ENCODE measurements at regions not wholly inside any gene's neighbourhood (a gene's known extent, or its start where the extent isn't known, plus 50 kb on each side); places are given as distances from the start of the nearest gene placed in this dataset.

DNA sequence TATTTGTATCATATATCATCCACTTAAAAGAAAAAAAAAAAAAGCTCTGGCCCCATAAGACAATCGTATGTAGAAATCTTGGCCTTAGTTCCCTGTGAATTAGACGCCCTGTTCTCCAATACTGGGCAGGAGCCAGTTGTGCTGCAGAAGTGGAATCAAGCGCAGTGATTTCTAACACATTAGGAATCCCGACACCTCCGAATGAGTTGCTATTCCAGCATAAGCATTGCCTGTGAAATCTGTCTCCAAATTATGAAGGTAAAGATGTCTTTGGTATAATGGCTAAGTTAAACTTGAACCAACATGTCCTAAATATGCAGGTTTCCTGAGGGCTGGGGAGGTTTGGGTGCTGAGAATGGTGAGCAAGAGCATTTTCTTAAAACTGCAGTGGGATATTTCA is 199.4 kb upstream of the ARRDC4 start:
- no peak for DNase-seq

GRCh38 chr15:97783240-97783639 is 177.3 kb upstream of the ARRDC4 start:
- no peak for DNase-seq

DNA sequence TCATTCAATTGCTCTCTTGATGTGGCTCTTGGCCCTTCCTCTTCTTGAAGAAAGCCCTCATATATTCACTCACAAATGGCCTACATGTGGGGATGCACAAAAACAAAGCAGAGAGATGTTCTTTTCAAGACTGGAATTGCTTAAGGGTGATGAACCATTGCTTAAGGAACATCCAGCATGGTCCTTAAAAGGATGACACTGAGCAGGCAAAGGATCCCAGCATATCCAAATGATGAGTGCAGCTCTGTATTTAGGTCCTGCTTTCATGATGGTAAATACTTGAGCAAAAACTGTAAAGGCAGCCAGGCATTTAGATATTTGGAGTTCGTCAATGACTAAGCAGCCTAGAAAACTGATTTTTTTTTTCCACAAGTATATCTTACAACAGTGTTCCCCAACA is 173.8 kb upstream of the ARRDC4 start:
- DNase-seq, result no peak

GRCh38 chr15:97790180-97790579 is 170.3 kb upstream of the ARRDC4 start:
- no peak for DNase-seq

DNA sequence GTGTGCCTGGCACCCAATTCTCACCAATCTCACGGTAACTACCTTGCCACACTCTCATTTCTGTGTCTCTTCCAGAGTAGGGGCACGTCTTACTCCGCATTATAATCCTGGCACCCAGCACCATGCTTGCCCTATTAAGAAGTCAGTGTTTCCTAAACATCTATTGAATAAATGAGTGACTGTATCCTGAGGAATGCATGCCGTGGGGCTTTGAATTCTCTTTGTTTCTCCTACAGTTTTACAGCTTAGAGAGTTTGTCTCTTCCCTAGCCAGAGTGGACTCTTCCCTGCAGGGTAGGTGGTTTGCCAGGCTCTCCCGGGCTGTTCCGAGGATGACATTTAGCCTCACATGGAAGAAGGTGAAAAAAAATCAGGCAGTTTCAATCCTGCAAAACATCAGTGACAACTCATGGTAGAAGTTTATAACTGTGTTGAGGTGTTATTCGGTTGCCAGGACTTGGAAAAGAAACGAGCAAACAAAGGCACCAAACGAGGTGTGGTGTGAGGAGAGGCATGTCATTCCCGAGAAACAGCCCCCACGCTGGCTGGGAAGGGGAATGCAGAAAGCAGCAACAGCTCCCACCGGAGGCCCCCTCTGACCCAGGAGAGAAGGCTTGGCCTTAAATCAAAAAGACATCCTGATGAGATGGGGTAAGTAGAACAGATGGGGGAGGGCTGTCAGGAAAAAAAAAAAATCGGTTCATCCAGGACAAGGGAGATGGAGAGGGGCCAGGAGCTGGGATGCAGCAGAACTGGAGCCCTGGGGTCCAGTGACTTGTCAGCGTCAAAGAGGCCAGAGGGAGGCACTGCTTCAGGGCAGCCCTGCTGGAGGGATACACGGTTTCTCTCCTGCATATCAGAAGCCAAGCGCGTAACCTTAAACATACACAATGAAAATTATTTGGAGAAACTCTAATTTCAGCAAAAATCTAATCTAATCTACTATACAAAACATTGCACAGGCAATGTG is 168.4 kb upstream of the ARRDC4 start:
- no peak for DNase-seq

GRCh38 chr15:97804950-97805349 is 155.6 kb upstream of the ARRDC4 start:
- DNase-seq, result no peak

DNA sequence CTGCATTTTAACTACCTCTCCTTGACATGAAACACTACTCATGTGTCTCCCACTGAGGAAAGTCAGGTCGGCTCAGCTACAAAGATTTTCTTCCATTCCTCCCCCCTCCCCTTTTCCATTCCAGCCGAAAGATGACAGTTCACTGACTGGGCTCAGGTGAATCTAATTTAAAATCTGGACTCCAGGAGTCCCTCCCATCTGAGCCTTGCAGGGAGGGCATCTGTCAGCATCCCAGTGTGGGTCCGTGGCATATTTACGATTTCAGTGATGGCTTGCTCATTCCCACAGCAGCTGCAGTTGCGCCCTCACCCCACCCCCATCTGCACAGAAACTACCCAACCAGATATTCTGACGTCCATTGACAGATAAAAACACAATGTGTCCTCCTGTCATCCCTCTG is 153.7 kb upstream of the ARRDC4 start:
- no peak for DNase-seq

GRCh38 chr15:97815835-97816234 is 144.7 kb upstream of the ARRDC4 start:
- DNase-seq, result no peak

DNA sequence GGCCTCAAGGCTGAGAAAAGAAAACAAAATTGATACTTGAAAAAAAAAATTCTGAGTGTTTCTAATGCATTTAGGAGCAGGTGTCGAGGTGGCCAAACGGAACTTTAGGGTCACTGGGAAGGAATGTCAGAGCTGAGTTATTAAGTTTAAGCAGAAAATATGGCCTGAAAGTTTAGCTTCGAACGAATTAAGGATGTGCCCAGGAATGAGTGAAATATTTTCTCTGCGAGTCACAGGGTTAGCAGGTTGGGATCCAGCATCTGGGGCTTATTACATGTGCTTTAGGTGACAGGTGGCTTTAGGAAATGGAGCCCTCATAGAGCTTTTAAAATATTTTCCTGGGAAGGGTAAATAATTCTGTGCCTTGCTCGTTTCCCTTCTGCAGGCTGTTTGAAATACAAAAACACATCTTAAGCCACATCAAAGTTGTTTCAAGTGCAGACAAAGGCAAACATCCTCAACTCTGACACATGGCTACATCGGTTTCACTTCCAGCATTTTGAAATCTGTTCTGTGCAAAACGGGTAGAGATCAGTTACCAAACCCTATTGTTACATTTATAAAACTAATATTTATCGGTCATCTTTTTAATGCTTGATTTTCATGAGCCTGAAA is 143.1 kb upstream of the ARRDC4 start:
- DNase-seq, result no peak

DNA sequence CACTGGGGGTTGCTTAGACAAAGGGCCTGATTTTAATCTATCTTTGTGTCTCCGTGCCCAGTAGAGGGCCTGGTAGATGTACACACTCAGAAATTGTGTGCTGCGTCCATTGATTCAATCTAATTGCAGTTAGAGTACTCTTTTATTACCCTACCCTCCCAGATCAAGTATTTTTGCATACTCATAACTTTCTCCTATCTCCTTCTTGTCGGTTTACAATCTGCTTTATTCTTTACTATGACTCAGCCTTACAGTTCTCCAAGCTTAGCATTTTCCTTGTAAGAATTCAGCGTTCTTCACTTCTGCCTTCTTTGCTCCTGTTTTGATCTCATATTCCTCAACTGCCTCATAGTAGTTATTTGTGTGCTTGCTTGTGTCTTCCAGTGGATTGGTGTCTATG is 124.5 kb upstream of the ARRDC4 start:
- DNase-seq, result no peak

GRCh38 chr15:97837896-97838295 is 122.6 kb upstream of the ARRDC4 start:
- DNase-seq, result no peak

- DNase-seq, result no peak
Measured at GRCh38 chr15:97838606-97839210, 121.8 kb upstream of the ARRDC4 start.

GRCh38 chr15:97840501-97840900 is 120.0 kb upstream of the ARRDC4 start:
- DNase-seq, result no peak

- no peak for DNase-seq
Measured at GRCh38 chr15:97841558-97841957, 118.9 kb upstream of the ARRDC4 start.

DNA sequence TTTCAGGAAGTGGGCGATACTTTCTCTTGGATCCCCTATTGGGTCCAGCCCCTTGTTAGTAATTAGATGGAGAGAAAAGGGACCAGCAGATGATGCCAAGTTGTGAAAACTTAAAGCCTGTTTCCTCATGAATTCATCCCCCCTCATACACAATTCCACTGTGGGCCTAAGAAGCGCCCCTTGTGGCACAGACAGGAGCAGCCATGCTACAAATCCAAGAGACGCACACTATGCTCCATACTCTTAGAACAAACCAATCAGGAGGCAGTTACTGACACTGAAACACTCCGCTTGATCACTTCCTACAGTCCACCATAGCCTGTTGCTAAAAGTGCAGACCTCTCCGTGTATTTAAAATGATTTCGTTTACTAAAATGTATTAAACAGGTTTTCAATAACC is 111.3 kb upstream of the ARRDC4 start:
- no peak for DNase-seq

- no peak for DNase-seq
Measured at GRCh38 chr15:97858296-97858695, 102.2 kb upstream of the ARRDC4 start.

DNA sequence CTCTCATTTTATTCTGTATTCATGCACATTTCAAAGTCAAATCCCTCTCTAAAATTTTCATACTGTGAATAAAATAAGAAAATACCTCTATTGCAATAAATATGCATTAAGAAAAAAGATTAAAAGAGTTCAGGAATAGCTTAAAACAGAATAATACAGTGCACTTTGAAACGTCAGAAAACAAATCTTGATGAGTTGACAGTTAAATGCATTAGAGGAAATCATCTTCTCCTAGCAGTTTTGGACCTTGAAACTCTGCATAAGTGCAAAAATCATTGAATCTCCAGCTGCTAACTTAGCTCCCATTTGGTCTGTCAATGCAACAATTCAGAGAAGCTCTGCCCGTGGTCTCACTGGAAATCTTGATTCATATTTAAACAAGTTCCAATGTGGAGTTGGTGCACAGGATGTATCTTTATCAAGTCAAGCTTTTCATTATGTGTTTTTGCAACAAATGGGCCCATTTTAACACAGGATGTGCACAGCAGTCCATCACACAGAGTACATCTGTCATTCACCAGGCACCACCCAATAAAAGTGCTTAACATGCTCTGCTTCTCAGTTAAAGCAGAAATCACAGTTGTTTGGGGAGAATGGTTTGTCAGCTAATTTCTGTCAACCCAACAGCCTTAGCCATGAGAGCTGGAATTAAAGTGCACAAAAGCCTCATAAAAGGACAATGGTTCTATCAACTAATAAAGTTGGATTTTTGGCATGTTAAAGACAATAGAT is 98.8 kb upstream of the ARRDC4 start:
- no peak for DNase-seq

- DNase-seq, result no peak
Measured at GRCh38 chr15:97866959-97867358, 93.5 kb upstream of the ARRDC4 start.

GRCh38 chr15:97867870-97868269 is 92.6 kb upstream of the ARRDC4 start:
- DNase-seq, result no peak

- DNase-seq, result no peak
Measured at GRCh38 chr15:97868981-97869380, 91.5 kb upstream of the ARRDC4 start.

- no peak for DNase-seq
Measured at GRCh38 chr15:97870771-97871170, 89.7 kb upstream of the ARRDC4 start.

GRCh38 chr15:97874139-97874538 is 86.4 kb upstream of the ARRDC4 start:
- no peak for DNase-seq

All from amygdala (tissue), 56 donors.